Right forelimb (tissue), 1 donor: ENCODE measurements at regions not wholly inside any gene's neighbourhood (a gene's known extent, or its start where the extent isn't known, plus 50 kb on each side); places are given as distances from the start of the nearest gene placed in this dataset.
"Not testable (repeated sequence)": the region's sequence is repeated elsewhere in the genome, so short reads cannot be mapped to it uniquely, and the experiment has no call there.

ENCODE experiments used
- DNase-seq: peaks from one replicate; pipeline ENCODE4 v3.0.0-alpha.2; 2018

- no peak for DNase-seq
These were observed 116.1 kb downstream of the OR13A1 start for GRCh38 chr10:45199205-45199740.

DNA sequence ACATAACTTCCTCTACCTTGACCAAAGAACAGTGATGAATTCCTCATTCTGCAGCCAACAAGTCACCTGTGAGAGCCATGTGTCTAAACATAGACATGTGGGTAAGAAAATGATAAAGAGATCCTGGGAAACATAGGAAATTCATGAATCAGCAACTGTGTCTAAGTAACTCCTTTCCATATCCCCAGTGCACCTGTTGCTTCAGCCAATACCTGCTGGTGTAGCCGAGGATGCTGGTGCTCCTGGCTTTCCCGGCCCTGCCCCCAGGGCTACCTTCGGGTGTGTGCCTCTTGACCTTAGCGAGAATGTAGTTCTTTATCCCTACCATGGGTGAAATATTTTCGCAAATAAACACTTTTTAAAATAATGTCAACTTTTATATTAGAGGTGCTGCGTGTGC, 114.1 kb downstream of the OR13A1 start:
- DNase-seq: no peak

GRCh38 chr10:45202242-45202641, 113.2 kb downstream of the OR13A1 start:
- DNase-seq: no peak

DNA sequence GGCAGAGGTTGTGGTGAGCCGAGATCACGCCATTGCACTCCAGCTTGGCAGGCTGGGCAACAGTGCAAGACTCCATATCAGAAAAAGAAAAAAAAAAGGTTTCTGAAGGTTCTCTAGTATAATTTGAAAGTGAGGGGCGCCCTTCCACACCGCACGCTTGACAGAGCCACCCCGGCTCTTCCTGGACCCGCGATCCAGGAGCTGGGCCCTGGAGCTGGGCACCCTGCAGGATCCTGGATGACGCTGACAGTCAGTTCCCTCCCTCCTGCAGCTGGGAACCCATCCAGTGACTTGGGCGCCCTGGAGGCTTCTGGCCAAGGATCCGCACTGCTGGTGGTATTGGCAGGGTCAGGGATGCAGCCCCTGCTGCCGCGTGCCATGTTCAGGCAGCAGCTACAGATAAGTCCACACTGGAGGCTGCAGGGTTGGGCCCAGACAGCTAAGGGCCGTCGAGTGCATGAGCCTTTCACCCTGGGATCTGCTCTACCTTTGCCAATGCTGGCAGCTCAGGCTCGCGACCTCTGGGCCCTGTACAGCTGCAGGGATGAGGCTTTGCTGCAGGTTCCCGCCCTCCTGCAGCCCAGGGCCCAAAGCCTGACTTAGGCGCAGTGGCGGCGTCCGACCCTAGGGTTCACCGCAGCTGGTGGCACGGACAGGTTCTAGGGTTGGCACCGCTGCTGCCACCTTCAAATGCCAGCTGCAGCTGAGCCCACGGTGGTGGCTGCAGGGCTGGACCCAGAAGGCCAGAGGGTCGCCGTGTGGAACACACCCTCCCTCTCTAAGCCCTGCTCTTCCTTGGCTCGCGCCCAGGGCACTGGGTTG, 110.2 kb downstream of the OR13A1 start:
- DNase-seq: no peak

GRCh38 chr10:45209888-45210287, 105.5 kb downstream of the OR13A1 start:
- no peak for DNase-seq

DNA sequence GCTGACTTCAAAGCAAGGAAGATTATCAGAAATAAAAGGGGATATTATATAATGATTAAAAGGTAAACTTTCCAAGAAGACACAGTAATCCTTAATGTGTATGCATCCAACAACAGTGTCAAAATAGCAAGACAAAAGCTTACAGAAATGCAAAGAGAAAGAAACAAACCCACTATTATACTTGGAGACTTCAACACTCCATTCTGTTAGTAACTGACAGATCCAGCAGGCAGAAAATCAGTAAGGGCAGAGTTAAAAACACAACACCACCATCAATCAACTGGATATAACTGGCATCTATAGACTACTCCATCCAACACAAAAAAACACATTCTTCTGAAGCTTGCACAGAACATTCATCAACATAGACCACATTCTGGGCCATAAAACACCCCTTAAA, 103.8 kb downstream of the OR13A1 start:
- DNase-seq: no peak

DNA sequence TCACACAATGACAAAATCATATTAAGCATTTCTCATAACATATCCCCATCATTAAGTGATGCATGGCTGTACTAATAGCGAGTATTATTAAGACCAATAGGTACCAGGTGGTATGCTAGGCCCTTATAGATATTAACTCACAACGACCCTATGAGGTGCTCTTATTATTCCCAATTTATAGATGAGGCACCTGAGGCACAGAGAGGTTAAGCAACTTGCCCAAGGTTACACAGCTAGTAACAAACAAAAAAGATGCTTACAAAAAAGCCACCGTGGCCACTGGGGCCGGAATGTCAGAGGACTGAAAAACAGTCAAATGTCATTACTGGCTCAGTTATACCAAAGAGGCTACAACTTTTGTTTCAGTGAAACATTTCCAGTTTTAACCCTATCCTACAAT, 96.0 kb downstream of the OR13A1 start:
- DNase-seq: no peak

GRCh38 chr10:45220931-45221330, 94.5 kb downstream of the OR13A1 start:
- DNase-seq: no peak

GRCh38 chr10:45224219-45224841, 91.1 kb downstream of the OR13A1 start:
- no peak for DNase-seq

- DNase-seq: no peak
These were observed 88.4 kb downstream of the OR13A1 start for GRCh38 chr10:45227042-45227441.

DNA sequence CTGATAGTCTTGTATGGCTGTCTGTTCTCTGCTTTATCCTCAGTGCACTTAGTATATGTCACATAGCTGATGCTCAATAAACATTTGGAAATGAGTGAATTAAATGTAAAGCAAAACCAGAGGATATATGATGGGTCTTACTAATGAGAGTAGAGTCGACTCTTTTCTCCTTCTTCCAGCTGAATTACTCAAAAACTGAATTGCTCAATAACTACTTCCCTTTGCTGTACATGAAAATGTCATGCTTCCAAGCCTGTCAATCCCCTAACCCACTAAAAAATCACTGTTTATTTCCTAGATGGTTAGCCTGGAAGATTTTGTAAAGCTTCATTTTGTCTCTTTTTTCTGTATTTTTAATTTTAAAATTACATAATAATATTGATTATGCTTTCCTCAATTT, 88.0 kb downstream of the OR13A1 start:
- no peak for DNase-seq

DNA sequence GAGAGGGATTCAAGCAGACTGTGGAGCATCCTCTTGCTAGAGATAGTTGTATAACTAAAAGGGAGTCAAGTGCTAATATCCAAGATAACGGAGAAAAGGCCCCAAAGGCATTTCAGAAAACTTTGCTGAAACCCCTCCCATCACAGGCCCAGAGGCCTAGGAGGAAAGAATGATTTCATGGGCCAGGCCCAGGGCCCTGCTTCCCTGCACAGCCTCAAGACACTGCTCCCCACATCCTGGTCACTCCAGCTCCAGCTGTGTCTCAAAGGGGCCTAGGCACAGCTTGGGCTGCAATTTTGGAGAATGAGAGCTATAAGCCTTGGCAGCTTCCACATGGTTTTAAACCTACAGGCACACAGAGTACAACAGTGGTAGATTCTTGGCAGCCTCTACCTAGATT, 85.6 kb downstream of the OR13A1 start:
- DNase-seq: no peak

DNA sequence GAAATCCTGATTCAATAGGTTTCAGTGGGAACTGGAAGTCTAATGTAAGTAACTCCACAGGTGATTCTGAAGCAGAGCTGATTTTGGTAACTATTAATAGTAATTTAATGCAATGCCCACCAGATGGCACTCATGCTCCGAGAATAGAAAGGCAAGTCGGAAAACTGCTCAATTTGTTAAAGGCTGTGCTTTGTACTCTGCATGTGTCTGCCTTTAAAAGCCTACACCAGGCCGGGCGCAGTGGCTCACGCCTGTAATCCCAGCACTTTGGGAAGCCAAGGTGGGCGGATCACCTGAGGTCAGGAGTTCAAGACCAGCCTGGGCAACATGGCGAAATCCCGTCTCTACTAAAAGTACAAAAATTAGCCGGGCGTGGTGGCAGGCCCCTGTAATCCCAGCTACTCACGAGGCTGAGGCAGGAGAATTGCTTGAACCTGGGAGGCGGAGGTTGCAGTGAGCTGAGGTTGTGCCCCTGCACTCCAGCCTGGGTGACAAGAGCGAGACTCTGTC, 80.1 kb downstream of the OR13A1 start:
- DNase-seq: peak; percentile 61

- DNase-seq: no peak
These were observed 79.6 kb downstream of the OR13A1 start for GRCh38 chr10:45235798-45236220.

- no peak for DNase-seq
These were observed 76.5 kb downstream of the OR13A1 start for GRCh38 chr10:45238896-45239295.

DNA sequence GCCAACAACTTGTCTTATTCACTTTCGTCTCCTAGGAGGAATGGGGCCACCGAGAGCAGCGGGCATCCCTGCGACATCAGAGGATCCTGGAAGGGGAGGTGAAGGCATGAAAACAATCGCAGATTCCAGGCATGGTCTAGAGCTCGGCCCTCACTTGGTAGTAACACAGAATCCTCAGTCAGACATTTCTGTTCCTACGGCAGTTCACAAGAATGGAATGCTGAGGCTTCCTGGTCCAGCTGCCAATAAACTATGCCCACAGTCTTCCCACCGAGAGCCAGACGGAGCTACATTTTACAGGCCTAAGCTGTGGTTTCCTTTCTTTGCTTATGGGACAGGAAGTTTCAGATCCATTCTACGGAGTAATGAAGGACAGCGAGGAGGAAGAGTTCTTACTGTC, 75.8 kb downstream of the OR13A1 start:
- no peak for DNase-seq

- DNase-seq: no peak
These were observed 73.4 kb downstream of the OR13A1 start for GRCh38 chr10:45241865-45242520.

DNA sequence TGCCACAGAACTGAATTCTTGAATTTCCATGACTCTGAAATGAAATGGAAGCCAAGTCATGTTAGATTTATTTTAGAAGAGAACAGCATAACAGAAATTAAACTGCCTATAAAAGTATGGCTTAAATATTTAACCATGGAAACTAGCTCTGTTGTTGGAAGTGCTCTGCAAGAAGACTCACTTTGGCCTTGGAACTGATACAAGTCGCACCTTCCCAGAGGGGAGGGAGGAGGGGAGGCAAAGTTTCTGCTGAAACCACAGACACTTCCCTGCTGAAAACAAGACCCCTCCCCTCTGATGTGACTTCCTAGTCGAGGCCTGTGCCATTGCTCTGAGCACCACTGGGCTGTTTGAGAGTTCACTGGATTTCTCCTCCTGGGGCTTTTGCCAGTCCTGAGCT, 72.1 kb downstream of the OR13A1 start:
- DNase-seq: no peak

DNA sequence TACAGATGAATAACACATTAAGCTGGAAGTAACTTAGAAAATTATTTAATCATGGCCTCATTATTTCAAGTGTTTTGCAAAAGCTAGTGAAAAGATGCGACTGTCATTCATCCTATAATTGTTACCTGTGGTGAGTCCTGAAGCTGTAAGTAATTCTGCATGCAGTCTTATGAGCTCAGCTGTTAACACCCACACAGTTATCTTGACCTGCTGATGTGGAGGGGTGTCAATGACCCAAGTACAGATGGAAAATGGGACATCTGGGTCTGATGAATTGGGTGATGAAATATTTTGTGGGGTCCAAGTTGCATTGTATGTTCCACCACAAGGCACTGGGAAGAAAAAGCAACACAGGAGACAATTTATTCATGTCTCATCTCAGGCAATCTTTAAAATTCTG, 68.9 kb downstream of the OR13A1 start:
- DNase-seq: no peak

- peak; percentile 48 for DNase-seq
These were observed 65.3 kb downstream of the OR13A1 start for GRCh38 chr10:45249978-45250693.

GRCh38 chr10:45250694-45251075, 64.7 kb downstream of the OR13A1 start:
- not testable (repeated sequence) for DNase-seq
